ENCODE measurements at regions not wholly inside any gene's neighbourhood (a gene's known extent, or its start where the extent isn't known, plus 50 kb on each side); places are given as distances from the start of the nearest gene placed in this dataset.

GRCh38 chr9:93372391-93372790 is 79.1 kb upstream of the FAM120A start:
- no peak overlapping the region for H3K9ac ChIP-seq (ENCODE audit: extremely low read depth, low read length, poor library complexity, severe bottlenecking)
- Mint-ChIP-seq H3K27ac (no peak overlapping the region), H3K9me3 (peaks cover 6% of the 10 kb centered on the region), H3K4me1 (peaks cover 6% of the 10 kb centered on the region), H3K36me3 (ENCODE audit: low read depth) (no peaks in the 10 kb centered on the region), H3K4me3 (no peak overlapping the region), H3K27me3 (ENCODE audit: insufficient read depth) (peaks cover 33% of the 10 kb centered on the region)
- no peak overlapping the region for H3K27ac ChIP-seq (ENCODE audit: low read depth, low read length)
- peaks cover 9% of the 10 kb centered on the region for H3K9me3 ChIP-seq (ENCODE audit: control insufficient read depth, low read length)
- TF ChIP-seq CTCF (conservative IDR thresholded peaks at IDR 0.05), result no peak
- no peaks in the 10 kb centered on the region for H3K27me3 ChIP-seq (ENCODE audit: control insufficient read depth, insufficient read depth, low read length, poor library complexity, severe bottlenecking)
- H3K4me3 ChIP-seq (ENCODE audit: low read length), result no peak overlapping the region
- H3K4me1 ChIP-seq (ENCODE audit: control insufficient read depth, insufficient read depth, low read length), result peaks cover 3% of the 10 kb centered on the region
- DNase-seq, result no peak
- no peaks in the 10 kb centered on the region for H3K36me3 ChIP-seq (ENCODE audit: control insufficient read depth, insufficient read depth, low read length)

GRCh38 chr9:93376411-93376810 is 75.1 kb upstream of the FAM120A start:
- Mint-ChIP-seq H3K4me1 (no peaks in the 10 kb centered on the region), H3K4me3 (no peak overlapping the region), H3K9me3 (no peaks in the 10 kb centered on the region), H3K27ac (no peak overlapping the region), H3K36me3 (ENCODE audit: low read depth) (no peaks in the 10 kb centered on the region), H3K27me3 (ENCODE audit: insufficient read depth) (peaks cover 24% of the 10 kb centered on the region)
- no peak for DNase-seq
- H3K27me3 ChIP-seq (ENCODE audit: control insufficient read depth, insufficient read depth, low read length, poor library complexity, severe bottlenecking), result no peaks in the 10 kb centered on the region
- no peak for TF ChIP-seq CTCF (conservative IDR thresholded peaks at IDR 0.05)
- no peaks in the 10 kb centered on the region for H3K36me3 ChIP-seq (ENCODE audit: control insufficient read depth, insufficient read depth, low read length)
- no peak overlapping the region for H3K27ac ChIP-seq (ENCODE audit: low read depth, low read length)
- no peak overlapping the region for H3K4me3 ChIP-seq (ENCODE audit: low read length)
- H3K4me1 ChIP-seq (ENCODE audit: control insufficient read depth, insufficient read depth, low read length), result no peaks in the 10 kb centered on the region
- H3K9ac ChIP-seq (ENCODE audit: extremely low read depth, low read length, poor library complexity, severe bottlenecking), result no peak overlapping the region
- peaks cover under 1% of the 10 kb centered on the region for H3K9me3 ChIP-seq (ENCODE audit: control insufficient read depth, low read length)

GRCh38 chr9:93378276-93378675 is 73.2 kb upstream of the FAM120A start:
- TF ChIP-seq CTCF (conservative IDR thresholded peaks at IDR 0.05), result no peak
- no peak overlapping the region for H3K4me3 ChIP-seq (ENCODE audit: low read length)
- Mint-ChIP-seq H3K27me3 (ENCODE audit: insufficient read depth) (peaks cover 20% of the 10 kb centered on the region), H3K36me3 (ENCODE audit: low read depth) (no peaks in the 10 kb centered on the region), H3K4me1 (no peaks in the 10 kb centered on the region), H3K9me3 (no peaks in the 10 kb centered on the region), H3K4me3 (no peak overlapping the region), H3K27ac (no peak overlapping the region)
- H3K9me3 ChIP-seq (ENCODE audit: control insufficient read depth, low read length), result no peaks in the 10 kb centered on the region
- WGBS, 2 experiments (ENCODE audit: insufficient coverage in 1 of 2, insufficient read length in 1 of 2), result 90 to 98% methylated on average over 2 to 6 of the region's 6 CpGs
- DNase-seq, result no peak
- H3K4me1 ChIP-seq (ENCODE audit: control insufficient read depth, insufficient read depth, low read length), result no peaks in the 10 kb centered on the region
- no peaks in the 10 kb centered on the region for H3K36me3 ChIP-seq (ENCODE audit: control insufficient read depth, insufficient read depth, low read length)
- H3K27ac ChIP-seq (ENCODE audit: low read depth, low read length), result no peak overlapping the region
- no peak overlapping the region for H3K9ac ChIP-seq (ENCODE audit: extremely low read depth, low read length, poor library complexity, severe bottlenecking)
- no peaks in the 10 kb centered on the region for H3K27me3 ChIP-seq (ENCODE audit: control insufficient read depth, insufficient read depth, low read length, poor library complexity, severe bottlenecking)
